Right kidney (tissue), 1 donor: ENCODE measurements at regions not wholly inside any gene's neighbourhood (a gene's known extent, or its start where the extent isn't known, plus 50 kb on each side); places are given as distances from the start of the nearest gene placed in this dataset.
A peak's percentile ranks its signal among the peaks of the same experiment; 100 is the strongest.
"Not testable (repeated sequence)": the region's sequence is repeated elsewhere in the genome, so short reads cannot be mapped to it uniquely, and the experiment has no call there.

Experiments
- DNase-seq: peaks from one replicate; pipeline ENCODE4 v3.0.0-alpha.2; 2016

DNA sequence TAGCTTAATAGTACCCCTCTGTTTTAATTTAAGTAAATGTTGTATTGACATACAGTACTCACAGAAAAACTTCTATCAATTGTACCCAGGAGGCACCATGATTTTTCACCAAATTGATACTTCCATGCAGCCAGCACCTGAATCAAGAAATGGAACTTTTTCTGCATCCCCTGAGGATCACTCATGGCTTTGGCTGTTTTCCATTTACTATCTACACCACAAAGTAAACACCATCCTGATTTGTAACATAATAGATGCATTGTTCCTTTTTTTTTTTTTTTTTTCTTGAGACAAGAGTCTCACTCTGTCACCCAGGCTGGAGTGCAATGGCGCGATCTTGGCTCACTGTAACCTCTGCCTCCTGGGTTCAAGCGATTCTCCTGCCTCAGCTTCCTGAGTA, 1066.8 kb downstream of the SOCS6 start:
- DNase-seq, result not testable (repeated sequence)

DNA sequence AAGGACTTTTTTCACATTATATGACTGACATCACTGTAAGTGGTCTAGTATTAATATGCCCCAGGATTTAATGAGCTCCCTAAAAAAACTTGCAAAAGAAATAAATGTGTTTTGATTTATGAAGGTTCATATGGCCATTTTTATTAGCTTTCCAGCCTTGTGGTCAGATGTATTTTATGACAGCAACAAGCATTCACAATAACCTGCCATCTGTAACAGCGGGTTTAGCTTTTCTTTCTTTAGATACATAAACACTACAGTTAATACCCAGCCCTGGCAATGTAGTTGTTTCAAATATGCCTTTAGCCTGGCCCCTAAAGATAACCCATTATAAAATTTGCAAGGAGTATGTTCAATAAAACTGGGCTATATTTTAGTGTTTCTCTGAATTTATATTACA, 1063.8 kb downstream of the SOCS6 start:
- peak; percentile 10 for DNase-seq

DNA sequence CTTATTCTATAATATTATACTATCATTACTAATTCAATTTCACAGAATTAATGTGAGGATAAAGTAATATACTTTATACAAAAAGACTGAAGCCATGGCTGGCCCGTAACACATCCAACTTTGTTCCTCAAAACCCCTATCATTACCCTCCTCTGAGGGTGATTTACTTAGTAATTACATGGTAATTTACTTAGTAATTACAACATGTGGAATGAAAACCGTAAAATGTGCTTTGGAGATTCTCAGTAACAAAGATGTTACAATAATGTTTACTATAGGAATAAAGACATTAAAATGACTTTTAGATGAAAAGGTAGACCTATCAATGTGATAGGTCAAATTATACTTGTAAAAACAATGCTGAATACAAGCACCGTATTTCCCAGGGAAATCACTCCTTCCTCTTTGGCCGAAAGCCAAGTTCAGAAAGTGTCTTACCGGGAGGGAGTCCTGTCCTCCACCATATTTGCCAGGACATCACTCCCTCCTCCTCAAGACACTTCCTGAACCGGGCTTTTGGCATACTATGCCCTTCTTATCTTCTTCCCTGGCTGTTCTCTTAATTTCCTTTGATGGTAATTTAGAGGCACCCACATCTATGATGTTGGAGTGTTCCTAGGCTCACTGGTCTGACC, 1047.8 kb downstream of the SOCS6 start:
- no peak for DNase-seq

DNA sequence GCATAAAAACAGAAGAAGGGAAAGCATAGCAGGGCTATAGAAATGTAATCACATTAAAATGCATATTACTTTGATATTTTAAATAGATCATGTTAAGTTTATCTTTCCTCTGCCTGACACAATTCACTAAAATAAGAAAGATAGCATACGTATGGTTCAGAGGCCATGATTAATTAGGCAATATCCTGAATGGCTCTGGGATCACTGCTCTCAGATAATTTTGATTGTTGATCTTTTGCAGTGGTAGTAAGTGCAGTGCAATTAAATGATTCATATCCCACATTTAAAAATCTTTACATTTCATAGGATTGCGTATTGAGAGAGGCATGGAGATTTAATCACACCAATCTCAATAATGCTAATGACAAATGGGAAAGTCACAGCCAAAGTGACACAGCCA, 1040.7 kb downstream of the SOCS6 start:
- DNase-seq, result no peak

DNA sequence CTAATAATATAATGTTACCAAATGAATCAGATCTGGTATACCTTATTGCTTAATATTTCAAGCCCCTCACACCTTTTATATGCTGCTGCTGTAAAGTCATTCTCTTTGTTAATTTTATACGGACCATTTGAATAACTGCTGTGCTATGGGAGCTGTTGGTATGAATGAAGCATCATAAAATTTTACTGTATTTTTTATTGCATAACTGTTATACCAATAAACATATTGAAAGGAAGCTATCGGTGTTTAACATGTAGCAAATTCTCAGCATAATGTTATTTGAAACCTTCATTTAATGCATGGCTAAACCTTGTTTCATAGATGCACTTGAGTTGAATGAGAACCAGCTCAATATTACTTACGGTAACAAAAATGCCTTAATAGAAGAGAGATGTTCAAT, 1040.3 kb downstream of the SOCS6 start:
- no peak for DNase-seq

DNA sequence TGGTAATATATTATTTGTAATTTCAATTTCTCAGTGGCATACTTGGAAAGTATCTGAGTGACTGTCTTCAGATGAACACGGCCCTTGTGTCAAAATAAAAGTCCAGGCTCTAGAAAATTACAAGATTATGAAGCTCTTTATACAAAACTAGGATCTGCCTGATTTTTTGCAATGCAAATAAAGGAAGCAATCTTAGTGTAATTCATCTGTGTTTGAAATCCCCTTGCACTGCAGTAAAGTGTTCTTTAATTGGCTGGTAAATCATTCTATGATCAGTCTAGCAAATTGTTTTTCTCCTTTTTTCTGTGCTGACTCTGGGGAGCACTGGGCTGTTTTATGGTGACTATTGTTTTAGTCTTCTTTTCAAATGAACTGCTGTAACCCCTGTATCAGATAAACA, 1039.0 kb downstream of the SOCS6 start:
- DNase-seq, result no peak

DNA sequence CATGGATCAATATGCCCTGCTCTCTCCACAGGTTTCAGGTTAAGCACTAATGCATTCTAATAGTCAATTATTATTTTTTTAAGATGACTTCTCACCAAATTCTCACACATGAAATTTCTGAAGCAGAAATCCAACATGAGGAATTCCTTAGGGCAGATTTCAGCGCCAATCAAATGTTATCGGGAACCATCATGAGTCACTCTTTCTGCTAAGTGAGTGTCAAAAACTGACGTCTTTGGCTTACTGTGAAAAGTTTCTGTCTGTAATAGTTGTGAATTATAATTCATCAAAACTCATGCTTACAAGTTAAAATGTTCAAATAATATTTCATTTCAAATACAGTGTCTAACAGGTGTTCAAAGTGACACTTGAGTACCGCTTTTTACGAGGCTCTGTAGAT, 1038.6 kb downstream of the SOCS6 start:
- no peak for DNase-seq

DNA sequence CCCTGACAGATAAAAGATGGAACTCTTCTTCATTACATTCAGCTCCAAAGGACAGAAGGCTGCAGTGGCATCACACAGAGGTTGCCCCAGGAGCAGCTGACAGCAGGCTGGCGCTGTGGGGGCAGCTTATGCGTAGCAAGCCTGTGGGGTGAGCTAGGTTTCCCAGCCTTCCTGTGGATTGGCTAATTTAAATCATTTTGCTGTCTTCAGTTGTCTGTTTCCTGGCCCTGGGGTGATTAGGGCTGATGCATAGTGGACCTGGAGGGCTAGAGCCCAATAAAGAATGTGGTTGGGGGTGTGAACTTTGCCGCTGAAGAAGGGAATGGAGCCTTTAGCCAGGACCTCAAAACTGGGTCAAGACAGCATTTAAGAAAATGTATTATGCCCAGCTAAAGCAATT, 1038.0 kb downstream of the SOCS6 start:
- DNase-seq, result no peak

DNA sequence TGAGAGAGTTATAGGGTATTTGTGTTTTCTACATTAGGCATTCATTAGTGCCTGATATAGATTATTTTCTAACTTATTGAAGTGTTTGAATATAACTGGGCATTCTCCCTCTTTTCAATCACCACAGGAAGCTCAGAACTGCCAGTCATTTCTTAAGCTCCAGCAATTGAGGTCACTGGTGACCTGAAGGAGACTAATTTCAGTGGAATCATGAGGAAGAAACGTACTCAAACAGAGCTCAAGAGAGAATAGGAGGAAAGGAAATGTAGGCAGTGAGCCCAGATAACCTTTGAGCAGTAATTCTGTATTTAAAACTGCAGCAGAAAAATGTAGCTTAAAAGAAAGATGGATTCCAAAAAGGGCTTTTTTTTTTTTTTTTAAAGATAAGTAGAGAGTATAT, 1035.5 kb downstream of the SOCS6 start:
- no peak for DNase-seq

DNA sequence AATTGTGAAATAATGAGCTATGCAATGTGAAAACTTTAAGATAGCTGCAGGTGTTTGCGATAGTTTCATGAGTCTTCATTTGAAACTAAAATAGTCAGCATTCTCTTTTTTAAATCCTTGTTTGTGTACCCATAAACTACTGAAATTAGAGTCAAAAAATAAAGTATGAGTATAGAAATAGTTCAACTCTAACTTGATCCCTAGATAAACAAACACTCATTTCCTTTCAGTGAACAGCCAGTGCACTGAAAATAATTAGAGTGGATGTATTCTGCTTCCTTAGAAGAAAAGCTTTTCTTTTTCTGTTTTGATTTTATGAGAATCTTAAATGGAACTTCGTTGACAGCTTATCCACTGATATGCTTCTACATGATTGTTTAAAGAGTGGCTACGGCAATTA, 1033.4 kb downstream of the SOCS6 start:
- no peak for DNase-seq

DNA sequence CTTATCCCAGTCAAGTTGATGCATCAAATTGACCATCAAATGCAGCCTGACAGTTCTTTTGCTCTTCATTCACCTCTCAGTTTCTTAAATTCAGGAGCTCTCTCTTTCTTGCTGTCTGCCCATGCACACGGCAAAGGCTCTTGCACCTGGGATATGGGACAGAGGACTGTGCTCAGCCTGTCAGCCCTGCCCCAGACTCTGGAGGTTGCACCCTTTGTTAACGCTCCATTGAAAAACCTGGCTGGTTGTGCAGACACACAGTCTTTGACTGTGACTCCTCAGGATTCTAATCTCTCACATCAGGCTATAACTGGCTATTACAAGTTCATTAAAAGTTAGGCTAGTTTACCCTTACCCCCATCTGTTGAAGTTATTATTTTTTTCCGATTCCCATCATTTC, 1032.5 kb downstream of the SOCS6 start:
- DNase-seq, result no peak

DNA sequence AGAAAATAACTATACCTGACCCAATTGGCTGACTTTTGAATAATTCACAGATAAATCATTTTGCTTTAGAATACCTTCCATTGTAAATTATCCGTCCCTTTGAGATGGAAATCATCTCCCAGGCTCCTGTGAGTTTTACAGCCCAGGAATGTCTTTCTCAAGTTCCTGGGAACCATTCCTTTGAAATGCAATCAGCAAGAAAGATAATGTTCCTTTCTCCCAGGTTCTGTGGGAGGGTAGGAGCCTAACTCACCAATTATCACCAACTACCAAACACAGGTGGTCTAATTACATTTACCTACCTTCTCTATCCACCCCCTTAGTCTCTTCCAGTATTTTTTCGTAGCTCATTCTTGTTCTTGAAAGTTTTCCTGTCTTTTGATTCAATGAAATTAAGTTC, 1016.0 kb downstream of the SOCS6 start:
- no peak for DNase-seq

DNA sequence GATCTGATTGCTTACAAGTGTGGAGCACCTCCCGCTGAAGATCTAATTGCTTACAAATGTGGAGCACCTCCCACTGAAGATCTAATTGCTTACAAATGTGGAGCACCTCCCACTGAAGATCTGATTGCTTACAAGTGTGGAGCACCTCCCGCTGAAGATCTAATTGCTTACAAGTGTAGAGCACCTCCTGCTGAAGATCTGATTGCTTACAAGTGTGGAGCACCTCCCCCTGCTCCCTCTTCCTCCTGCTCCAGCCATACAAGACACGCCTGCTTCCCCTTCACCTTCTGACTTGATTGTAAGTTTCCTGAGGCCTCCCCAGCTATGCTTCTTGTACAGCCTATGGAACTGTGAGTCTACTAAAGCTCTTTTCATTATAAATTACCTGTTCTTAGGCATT, 1014.9 kb downstream of the SOCS6 start:
- not testable (repeated sequence) for DNase-seq

DNA sequence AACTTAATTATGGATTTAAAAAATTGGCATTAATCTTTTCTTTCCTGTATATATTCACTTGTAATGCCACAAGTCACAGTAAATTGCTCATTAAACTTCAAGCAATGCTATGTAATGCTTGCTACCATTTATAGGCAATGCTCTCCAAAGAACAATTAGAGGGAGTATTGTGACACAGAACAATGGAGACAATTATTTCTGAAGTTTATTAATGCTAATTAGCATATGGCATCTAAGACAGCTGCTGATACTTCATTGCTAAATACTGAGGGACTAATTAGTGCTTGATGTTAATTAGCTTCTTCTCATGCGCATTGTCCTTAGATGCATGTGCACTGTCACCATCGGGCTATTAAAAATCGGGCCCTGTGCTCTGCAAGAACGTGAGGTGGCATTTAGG, 1012.8 kb downstream of the SOCS6 start:
- DNase-seq, result no peak

DNA sequence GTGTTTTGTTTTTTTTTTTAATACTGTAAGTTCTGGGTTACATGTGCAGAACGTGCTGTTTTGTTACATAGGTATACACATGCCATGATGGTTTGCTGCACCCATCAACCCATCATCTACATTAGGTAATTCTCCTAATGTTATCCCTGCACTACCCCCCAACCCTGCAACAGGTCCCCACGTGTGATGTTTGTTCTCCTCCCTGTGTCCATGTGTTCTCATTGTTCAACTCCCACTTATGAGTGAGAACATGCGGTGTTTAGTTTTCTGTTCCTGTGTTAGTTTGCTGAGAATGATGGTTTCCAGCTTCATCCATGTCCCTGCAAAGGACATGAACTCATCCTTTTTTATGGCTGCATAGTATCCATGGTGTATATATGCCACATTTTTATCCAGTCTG, 1005.4 kb downstream of the SOCS6 start:
- DNase-seq, result not testable (repeated sequence)

DNA sequence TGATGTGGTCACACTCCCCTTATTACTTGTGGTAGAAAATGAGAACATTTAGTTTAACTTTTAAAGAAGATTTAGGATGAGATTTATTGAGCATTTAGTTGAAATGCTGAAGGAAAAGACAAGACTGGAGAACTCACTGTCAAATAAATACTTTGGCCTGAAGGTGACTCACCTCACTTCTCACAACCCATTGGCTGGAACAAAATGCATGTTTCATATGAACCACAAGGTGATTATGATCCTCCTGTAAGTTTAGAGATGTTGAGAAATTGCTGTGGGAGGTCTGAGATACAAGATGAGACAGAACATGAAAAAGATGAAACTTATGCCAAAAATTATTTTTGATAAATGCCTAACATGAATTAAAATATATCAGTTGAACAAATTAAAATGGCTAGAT, 1004.5 kb downstream of the SOCS6 start:
- DNase-seq, result no peak

DNA sequence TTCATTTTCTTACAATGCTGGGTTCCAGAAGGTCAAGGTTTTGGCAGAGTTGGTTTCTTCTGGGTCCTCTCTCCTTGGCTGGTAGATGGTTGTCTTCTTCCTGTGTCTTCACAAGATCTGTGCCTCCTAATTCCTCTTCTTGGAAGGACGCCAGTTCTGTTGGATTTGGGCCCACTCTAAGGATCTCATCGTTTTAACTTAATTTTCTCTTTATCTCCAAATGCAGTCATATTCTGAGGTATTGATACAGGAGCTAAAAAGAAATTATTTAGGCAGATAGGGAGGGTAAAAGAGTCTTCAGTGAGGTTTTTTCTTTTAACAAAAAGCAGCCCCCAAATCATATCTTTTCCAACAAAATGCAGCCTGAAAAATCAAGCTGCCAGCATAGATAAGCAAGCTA, 998.4 kb downstream of the SOCS6 start:
- DNase-seq, result no peak

DNA sequence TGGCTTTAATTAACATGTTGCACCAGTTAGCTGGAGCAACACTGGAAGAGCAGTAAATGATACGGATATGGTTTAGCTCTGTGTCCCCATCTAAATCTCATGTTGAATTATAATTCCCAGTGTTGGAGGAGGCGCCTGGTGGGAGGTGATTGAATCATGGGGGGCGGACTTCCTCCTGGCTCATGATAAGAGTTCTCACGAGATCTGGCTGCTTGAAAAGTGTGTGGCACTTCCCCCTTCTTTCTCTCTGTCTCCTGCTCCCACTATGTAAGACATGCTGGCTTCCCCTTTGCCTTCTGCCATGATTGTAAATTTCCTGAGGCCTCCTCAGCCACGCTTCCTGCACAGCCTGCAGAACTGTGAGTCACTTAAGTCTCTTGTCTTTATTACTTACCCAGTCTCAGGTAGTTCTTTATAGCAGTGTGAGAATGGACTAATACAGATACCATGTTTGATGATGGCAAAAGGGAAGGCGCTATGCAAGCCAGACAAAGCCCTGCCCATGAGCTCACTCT, 963.6 kb downstream of the SOCS6 start:
- no peak for DNase-seq

DNA sequence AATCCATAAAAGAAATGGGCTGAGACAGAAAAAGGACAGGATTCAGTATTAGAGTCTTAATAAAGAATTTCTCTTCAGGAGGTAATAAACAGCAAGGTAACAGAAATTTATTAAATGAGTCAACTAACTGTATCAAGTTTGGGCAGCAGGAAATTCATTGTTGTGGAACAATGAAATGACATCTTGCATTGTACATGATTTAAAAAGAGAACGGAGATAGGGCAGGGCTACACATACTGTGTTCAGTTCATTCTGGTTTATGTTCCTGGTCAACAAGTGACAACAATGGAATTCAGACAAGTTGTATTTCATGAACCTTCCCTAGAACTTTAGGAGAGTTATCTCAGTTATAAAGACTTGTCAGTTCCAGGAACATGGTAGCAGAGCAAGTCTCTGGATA, 961.3 kb downstream of the SOCS6 start:
- DNase-seq, result no peak

DNA sequence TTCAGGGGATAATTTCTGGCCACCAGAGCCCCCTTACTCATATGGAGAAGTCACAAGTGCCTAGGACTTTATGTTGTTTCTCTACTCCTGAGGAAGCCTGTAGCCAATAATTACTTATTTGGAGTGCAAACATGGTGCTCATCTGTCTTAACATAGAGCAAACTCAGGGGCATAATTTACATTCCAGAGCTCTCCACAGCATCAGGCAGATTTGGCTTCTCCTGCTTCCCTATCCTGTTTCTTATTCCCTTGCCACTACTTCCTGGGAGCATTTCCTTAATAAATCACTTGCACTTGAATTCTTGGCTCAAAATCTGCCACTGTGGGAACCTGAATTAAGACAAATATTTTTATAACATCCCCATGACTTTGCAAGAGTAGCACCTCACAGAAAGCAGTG, 960.9 kb downstream of the SOCS6 start:
- DNase-seq, result no peak

DNA sequence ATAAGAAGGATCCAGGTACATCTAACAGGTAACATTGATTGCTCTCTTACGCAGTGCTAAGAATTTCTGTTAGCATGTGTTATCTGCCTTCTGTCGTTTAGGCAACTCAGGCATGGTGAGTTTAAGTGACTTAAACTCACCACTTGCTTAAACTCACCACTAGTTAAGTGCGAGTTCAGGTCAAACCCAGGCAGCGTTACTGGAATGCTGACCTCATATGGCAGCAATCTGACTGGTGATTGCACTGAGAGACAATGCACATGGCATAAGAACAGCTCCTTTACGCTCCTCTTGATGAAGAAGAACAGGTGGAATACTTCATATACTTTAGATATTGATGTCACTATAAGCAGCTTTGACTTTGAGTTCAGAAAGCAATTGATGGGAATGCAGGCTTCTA, 954.1 kb downstream of the SOCS6 start:
- no peak for DNase-seq

DNA sequence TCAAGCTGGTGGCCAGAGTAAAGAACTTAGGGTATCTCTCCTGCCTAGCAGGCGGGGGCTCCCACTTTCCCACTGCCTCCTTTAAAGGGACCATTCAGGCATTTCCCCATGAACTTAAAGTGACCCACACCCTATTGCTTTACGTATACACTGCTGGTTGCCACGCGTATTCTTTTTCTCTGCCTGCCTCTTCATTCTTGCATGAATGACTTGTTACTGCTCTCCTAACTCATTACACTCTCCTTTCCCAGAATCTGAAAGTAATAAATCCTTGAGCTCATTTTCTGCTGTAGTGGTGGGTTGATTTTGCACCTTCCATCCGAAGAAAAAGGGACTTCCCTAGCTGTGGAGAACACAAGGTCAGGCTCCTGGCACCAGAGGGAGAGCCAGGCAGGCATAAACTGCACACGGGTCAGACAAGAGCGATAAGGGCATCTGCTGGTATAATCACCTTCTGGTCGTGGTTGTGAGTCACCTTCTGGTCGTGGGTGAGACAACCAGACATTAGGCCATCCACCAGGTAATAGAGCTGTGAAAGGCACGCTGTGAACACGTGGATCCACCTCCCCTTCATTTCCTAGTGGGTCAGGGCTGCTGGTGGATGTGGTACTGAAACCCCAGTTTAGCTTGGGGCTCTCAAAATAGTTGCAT, 950.3 kb downstream of the SOCS6 start:
- peak; percentile 4 for DNase-seq

DNA sequence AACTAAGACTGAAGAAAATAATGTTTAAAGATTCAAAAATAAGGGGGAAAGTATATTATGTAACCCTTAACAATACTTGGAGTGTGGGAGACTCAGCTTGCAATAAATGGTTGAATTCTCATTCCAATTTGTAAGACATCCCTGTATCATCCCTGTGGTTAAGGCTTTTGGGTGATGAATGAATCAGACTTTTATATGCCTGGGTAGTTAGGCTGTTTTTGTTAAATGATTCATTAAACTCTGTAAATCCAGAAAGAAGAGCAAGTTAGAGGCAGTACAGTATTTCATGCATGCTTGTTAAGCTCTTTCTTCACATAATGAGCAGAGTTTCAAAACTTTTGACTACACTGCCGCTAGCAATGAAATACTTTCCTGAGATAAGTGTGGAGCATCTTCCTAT, 948.8 kb downstream of the SOCS6 start:
- no peak for DNase-seq

DNA sequence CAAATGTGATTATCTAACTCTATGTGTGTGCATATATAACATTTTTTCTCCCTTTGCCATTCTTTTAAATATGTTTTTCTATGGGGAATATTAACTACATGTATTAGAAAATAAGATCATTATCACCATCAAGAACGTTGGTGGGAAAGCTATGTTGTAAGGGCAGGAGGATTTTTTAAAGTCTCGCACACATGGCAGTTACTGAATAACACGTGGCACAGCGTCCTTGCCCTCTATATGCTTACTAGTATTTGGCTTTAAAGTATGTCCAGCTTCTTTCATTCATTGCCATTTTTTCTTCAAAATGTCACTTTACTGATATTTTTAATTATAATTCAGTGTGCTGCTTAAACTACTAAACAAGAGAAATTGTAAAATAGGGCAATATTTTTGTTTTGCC, 944.3 kb downstream of the SOCS6 start:
- DNase-seq, result no peak

DNA sequence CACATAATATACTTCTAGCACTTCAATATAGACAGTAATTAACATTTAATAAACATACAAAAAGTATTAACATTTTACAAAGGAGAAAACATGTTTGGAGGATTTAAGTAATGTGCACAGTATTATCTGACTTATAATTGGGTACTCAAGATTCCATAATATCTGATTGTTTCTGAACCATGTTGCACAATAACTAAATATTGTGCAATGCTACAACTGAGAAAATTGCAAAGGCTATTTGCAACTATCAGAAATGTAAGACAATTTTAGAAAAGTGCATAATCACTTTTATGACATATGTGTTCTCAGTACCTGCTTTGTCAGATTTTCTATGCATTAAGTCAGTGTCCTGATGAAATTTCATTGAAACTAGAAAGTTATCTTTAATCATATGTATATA, 934.6 kb downstream of the SOCS6 start:
- no peak for DNase-seq
